ENCODE measurements at regions not wholly inside any gene's neighbourhood (a gene's known extent, or its start where the extent isn't known, plus 50 kb on each side); places are given as distances from the start of the nearest gene placed in this dataset.

DNA sequence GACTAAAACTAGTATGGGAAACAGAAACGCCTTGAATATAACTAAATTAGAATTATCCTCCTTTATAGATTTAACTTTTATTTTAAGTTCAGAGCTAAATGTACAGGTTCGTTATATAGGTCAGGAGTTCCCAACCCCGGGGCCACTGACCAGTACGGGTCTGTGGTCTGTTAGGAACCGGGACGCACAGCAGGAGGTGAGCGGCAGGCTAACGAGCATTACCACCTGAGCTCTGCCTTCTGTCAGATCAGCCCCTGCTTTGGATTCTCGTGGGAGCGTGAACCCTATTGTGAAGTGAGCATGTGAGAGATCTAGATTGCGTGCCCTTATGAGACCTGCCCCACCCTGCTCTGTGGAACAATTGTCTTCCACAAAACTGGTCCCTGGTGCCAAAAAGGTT, 51.0 kb downstream of the FAT4 start:
- intact Hi-C loops (cut with DNase I): no loop called here
- no peak for DNase-seq (ENCODE audit: extremely low spot score in 2 of 2)
- TF ChIP-seq POLR2AphosphoS5 (IDR thresholded peaks at IDR 0.05; ENCODE audit: insufficient read depth in 1 of 2, low read depth in 1 of 2): no peak
- no peak for TF ChIP-seq POLR2A (IDR thresholded peaks at IDR 0.05)
- TF ChIP-seq CTCF (IDR thresholded peaks at IDR 0.05): no peak
- no peaks in the 10 kb centered on the region for H3K9me3 ChIP-seq
- no peaks in the 10 kb centered on the region for H3K36me3 ChIP-seq
- no peak overlapping the region for H3K27ac ChIP-seq
- no peak overlapping the region for H3K4me3 ChIP-seq
- H3K4me1 ChIP-seq: no peaks in the 10 kb centered on the region
- no peaks in the 10 kb centered on the region for H3K27me3 ChIP-seq

DNA sequence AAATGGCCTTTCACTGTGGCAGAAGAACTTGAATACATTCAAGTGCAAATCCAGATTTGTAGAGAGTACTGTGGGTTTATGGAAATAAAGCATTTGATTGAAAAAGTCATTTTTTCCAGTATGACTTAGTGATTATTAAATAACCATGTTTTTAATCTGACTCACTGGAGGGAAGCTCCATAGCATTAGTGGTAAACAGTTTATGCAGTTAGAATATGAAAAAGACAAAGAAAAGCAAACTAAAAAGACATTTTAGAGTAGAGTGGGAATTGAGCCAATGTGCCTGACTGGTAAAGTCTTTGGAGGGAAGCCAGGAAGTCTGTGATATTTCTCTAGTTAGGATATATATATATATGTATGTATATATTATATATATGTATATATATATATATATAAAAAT, 53.4 kb downstream of the FAT4 start:
- Histone ChIP-seq H3K9me3 (no peaks in the 10 kb centered on the region), H3K27ac (no peak overlapping the region), H3K27me3 (no peaks in the 10 kb centered on the region), H3K36me3 (no peaks in the 10 kb centered on the region), H3K4me1 (no peaks in the 10 kb centered on the region), H3K4me3 (peak overlapping the region in 1 of 2 donors; percentile 29)
- DNase-seq (ENCODE audit: extremely low spot score in 2 of 2): no peak
- intact Hi-C loops (cut with DNase I): no loop called here
- TF ChIP-seq CTCF (IDR thresholded peaks at IDR 0.05): no peak
- TF ChIP-seq POLR2A (IDR thresholded peaks at IDR 0.05): no peak
- no peak for TF ChIP-seq POLR2AphosphoS5 (IDR thresholded peaks at IDR 0.05; ENCODE audit: insufficient read depth in 1 of 2, low read depth in 1 of 2)

DNA sequence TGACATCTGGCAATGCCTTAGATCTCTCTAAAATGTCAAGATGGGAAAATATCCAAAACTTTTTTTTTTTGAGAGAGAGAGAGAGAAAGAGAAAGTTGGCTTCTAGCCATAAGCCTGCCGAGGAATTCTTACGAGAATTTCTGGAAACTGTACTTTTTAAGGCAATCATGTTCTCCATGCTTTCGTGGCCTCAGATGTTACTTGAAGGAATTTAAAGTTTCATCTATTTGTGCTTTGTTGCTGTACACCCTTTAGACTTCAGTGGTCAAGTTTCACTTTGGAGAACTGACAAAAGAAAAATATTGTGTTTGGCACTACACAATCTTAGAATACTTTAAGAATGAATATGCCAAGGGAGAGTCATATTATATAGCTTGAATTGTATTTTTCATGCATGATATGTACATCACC, 53.9 kb downstream of the FAT4 start:
- peak overlapping the region; percentile 5 for H3K27ac ChIP-seq

DNA sequence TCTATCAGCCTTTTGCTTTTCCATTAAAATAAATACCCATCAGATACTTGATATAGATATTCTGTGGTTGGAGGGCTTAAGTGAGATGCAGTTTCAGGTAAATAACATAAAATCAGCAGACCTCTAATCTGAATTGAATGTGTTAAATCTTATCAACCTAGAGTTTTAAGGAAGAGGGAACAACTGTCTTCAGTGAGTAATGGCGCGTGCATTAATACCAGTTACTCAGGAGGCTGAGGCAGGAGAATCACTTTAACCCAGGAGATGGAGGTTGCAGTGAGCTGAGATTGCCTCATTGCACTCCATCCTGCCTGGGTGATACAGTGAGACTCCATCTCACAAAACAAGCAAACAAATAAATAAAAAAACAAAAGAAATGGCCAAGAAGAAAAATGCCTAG, 54.3 kb downstream of the FAT4 start:
- no peak for TF ChIP-seq POLR2AphosphoS5 (IDR thresholded peaks at IDR 0.05; ENCODE audit: insufficient read depth in 1 of 2, low read depth in 1 of 2)
- TF ChIP-seq POLR2A (IDR thresholded peaks at IDR 0.05): no peak
- no peak for TF ChIP-seq CTCF (IDR thresholded peaks at IDR 0.05)
- H3K27me3 ChIP-seq: no peaks in the 10 kb centered on the region
- no peak for DNase-seq (ENCODE audit: extremely low spot score in 2 of 2)
- H3K27ac ChIP-seq: no peak overlapping the region
- peak overlapping the region in 1 of 2 donors; percentile 29 for H3K4me3 ChIP-seq
- H3K9me3 ChIP-seq: no peaks in the 10 kb centered on the region
- no peaks in the 10 kb centered on the region for H3K4me1 ChIP-seq
- no peaks in the 10 kb centered on the region for H3K36me3 ChIP-seq
- intact Hi-C loops (cut with DNase I): no loop called here

More for the DNA sequence above, 53.9 kb downstream of the FAT4 start:
- Histone ChIP-seq H3K27me3 (no peaks in the 10 kb centered on the region), H3K36me3 (no peaks in the 10 kb centered on the region), H3K9me3 (no peaks in the 10 kb centered on the region), H3K4me3 (peak overlapping the region in 1 of 2 donors; percentile 29), H3K4me1 (no peaks in the 10 kb centered on the region)
- no peak for DNase-seq (ENCODE audit: extremely low spot score in 2 of 2)
- TF ChIP-seq POLR2AphosphoS5 (IDR thresholded peaks at IDR 0.05; ENCODE audit: insufficient read depth in 1 of 2, low read depth in 1 of 2) (no peak), POLR2A (IDR thresholded peaks at IDR 0.05) (no peak), CTCF (IDR thresholded peaks at IDR 0.05) (no peak)
- intact Hi-C loops (cut with DNase I): no loop called here

GRCh38 chr4:125370478-125370877, 55.7 kb downstream of the FAT4 start:
- Histone ChIP-seq H3K4me1 (no peaks in the 10 kb centered on the region), H3K36me3 (no peaks in the 10 kb centered on the region), H3K27me3 (no peaks in the 10 kb centered on the region), H3K4me3 (no peak overlapping the region), H3K27ac (no peak overlapping the region), H3K9me3 (no peaks in the 10 kb centered on the region)
- TF ChIP-seq CTCF (IDR thresholded peaks at IDR 0.05): no peak
- no peak for TF ChIP-seq POLR2A (IDR thresholded peaks at IDR 0.05)
- no peak for TF ChIP-seq POLR2AphosphoS5 (IDR thresholded peaks at IDR 0.05; ENCODE audit: insufficient read depth in 1 of 2, low read depth in 1 of 2)
- no peak for DNase-seq (ENCODE audit: extremely low spot score in 2 of 2)
- intact Hi-C loops (cut with DNase I): no loop called here
